Transverse colon (tissue), 4 donors: ENCODE measurements at regions not wholly inside any gene's neighbourhood (a gene's known extent, or its start where the extent isn't known, plus 50 kb on each side); places are given as distances from the start of the nearest gene placed in this dataset.

Experiments used
- DNase-seq: peaks from one replicate; pipeline ENCODE4 v3.0.0-alpha.2; 2019
- H3K27ac ChIP-seq, 4 donors: fragments of 200-600 bp; sonication (generic); 2 replicates each; pipeline ENCODE4 v1.5.1; 2016 to 2018; ENCODE audit warnings: inconsistent platforms in 4 of 4
- H3K27me3 ChIP-seq: fragments of 200-600 bp; sonication (generic); 2 replicates; pipeline ENCODE4 v1.5.1; 2017; ENCODE audit warnings: inconsistent platforms
- H3K36me3 ChIP-seq, 4 donors: fragments of 200-600 bp; sonication (generic); 2 replicates each; pipeline ENCODE4 v1.5.1; 2017 to 2019; ENCODE audit warnings: inconsistent platforms in 4 of 4
- H3K4me1 ChIP-seq, 4 donors: fragments of 200-600 bp; sonication (generic); 2 replicates each; pipeline ENCODE4 v1.5.1; 2017 to 2020; ENCODE audit warnings: inconsistent platforms in 4 of 4
- H3K4me3 ChIP-seq, 4 donors: fragments of 200-600 bp; sonication (generic); 1 replicate in 1 of 4; 2 replicates in 3 of 4; pipeline versions ENCODE4 v1.5.1 to v1.6.1; 2017 to 2019; ENCODE audit warnings: inconsistent platforms in 4 of 4
- H3K9me3 ChIP-seq, 2 donors: fragments of 200-600 bp; sonication (generic); 2 replicates each; pipeline ENCODE4 v1.5.1; 2017 to 2019; ENCODE audit warnings: inconsistent platforms in 2 of 2
- EP300 ChIP-seq: sonication (generic); formaldehyde crosslinking; IDR thresholded peaks from one replicate; pipeline ENCODE4 v1.6.1; 2017; ENCODE audit warnings: antibody characterized with exemption, low read depth
- POLR2A ChIP-seq: fragments of 450-650 bp; IDR thresholded peaks from one replicate; pipeline ENCODE4 v1.6.1; 2016; ENCODE audit warnings: antibody characterized with exemption, mild to moderate bottlenecking, moderate library complexity
- POLR2AphosphoS5 ChIP-seq, 3 donors: sonication (generic); formaldehyde crosslinking; IDR thresholded peaks; one replicate each; pipeline ENCODE4 v1.6.1; 2016; ENCODE audit warnings: antibody characterized with exemption in 3 of 3
- WGBS, 2 donors: methylation state at CpG; one replicate each; pipeline ENCODE4 v1.1.5; 2018; ENCODE audit warnings: low coverage in 1 of 2; 5-methylcytosine and 5-hydroxymethylcytosine counted together
- in situ Hi-C, 4 donors: fragments of 200-750 bp; cut with MboI; loops; one replicate each; pipeline versions ENCODE4 v1.15.0 to v1.15.1; 2017; ENCODE audit warnings: low sequenced_read_pairs in 3 of 4, low pct_ligation_motif_present in 1 of 4, low pct_unique_long_range_greater_than_20kb in 1 of 4
- intact Hi-C: fragments of 100-400 bp; cut with DNase I; formaldehyde crosslinking; loops from one replicate; pipeline ENCODE4 v1.15.1; 2023; ENCODE audit warnings: low total_unique reads
- TF ChIP-seq, protein P1 (sequence below), 5 experiments: fragments of 200-600 bp in 3 of 5; fragments of 450-650 bp in 2 of 5; sonication (generic) in 3 of 5; IDR thresholded peaks; 1 replicate in 2 of 5; 2 replicates in 3 of 5; pipeline ENCODE4 v1.5.1; 2016 to 2017; ENCODE audit warnings: antibody characterized with exemption in 5 of 5, inconsistent platforms in 3 of 5, mild to moderate bottlenecking in 2 of 5, moderate library complexity in 1 of 5

DNA sequence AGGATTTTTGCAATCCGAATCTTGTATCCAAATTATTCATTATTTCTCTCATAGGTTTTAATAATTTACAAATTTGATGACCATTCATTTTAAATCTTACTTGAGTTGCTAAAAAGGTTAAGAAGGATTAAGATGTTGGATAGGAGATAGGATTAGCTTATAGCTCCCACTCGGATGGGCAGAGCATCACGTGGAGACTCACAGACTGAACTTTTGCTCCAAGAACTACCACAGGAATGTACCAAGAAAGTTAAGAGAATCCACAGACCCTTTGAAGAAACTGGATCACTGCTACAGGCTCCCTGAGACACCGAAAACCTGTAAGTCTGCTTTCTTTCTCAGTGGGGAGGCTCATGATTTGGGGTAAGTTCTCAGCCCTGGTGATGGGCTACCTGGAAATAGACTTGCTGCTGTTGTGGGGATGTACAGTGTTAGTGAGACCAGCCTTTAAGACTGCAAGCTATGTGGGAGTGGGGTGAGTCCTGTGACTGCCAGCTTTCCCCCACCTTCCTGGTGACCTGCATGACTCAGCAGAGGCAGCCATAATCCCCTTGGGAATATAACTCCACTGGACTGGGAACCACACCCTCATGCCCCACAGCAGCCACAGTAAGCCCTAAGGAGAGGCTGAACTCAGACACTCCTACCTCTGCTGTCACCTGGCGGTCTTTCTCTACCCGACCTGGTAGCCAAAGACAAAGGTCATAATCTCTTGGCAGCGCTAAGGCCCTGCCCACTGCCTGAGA lies 1458.0 kb downstream of the OLFM4 start:
- TF ChIP-seq POLR2A (no peak), EP300 (no peak), POLR2AphosphoS5 (IDR thresholded peaks at IDR 0.05) (no peak)
- no peaks in the 10 kb centered on the region for H3K9me3 ChIP-seq
- H3K27me3 ChIP-seq: no peaks in the 10 kb centered on the region
- no peaks in the 10 kb centered on the region for H3K36me3 ChIP-seq
- H3K27ac ChIP-seq: no peak overlapping the region
- no peaks in the 10 kb centered on the region for H3K4me1 ChIP-seq
- DNase-seq: no peak
- in situ Hi-C loops: no loop called here
- intact Hi-C loops: no loop called here
- no peak overlapping the region for H3K4me3 ChIP-seq
- WGBS, 2 donors: 65 to 79% methylated on average over 3 to 7 of the region's 7 CpGs

DNA sequence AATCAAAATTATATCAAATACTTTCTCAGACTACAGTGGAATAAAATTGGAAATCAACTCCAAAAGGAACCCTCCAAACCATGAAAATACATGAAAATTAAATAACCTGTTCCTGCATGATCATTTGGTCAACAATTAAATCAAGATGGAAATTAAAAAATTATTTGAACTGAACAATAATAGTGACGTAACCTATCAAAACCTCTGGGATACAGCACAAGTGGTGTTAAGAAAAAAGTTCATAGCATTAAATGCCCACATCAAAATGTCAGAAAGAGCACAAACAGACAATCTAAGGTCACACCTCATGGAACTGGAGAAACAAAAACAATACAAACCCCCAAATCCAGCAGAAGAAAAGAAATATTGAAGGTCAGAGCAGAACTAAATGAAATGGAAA lies 1460.7 kb downstream of the OLFM4 start:
- Histone ChIP-seq H3K4me1 (no peaks in the 10 kb centered on the region), H3K27me3 (no peaks in the 10 kb centered on the region), H3K4me3 (no peak overlapping the region), H3K27ac (no peak overlapping the region), H3K9me3 (no peaks in the 10 kb centered on the region), H3K36me3 (no peaks in the 10 kb centered on the region)
- DNase-seq: no peak
- 75 to 100% methylated on average over 1 of the region's 1 CpG for WGBS, 2 donors
- in situ Hi-C loops (no loop called here), intact Hi-C loops (no loop called here)
- TF ChIP-seq EP300 (no peak), POLR2A (no peak), POLR2AphosphoS5 (IDR thresholded peaks at IDR 0.05) (no peak)
- TF ChIP-seq, protein P1, sequence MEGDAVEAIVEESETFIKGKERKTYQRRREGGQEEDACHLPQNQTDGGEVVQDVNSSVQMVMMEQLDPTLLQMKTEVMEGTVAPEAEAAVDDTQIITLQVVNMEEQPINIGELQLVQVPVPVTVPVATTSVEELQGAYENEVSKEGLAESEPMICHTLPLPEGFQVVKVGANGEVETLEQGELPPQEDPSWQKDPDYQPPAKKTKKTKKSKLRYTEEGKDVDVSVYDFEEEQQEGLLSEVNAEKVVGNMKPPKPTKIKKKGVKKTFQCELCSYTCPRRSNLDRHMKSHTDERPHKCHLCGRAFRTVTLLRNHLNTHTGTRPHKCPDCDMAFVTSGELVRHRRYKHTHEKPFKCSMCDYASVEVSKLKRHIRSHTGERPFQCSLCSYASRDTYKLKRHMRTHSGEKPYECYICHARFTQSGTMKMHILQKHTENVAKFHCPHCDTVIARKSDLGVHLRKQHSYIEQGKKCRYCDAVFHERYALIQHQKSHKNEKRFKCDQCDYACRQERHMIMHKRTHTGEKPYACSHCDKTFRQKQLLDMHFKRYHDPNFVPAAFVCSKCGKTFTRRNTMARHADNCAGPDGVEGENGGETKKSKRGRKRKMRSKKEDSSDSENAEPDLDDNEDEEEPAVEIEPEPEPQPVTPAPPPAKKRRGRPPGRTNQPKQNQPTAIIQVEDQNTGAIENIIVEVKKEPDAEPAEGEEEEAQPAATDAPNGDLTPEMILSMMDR (IDR thresholded peaks at IDR 0.05): no peak

DNA sequence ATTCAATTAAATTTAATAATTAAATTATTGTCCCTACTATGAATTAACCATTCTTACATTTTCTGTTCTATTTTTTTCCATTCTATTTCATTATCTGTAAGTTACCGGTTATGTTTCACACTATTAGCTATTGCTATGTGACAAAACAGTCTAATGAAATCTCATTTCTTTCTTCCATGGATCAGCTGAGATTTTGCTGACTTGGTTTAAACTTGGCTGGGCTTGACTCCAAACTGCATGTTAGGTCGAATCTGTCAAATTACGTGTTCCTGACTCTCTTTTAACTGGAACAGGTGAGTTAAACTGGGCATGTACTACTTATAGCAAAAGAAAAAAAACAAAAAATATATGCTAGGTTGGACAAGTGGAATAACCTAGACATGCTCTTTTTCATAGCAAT lies 1464.4 kb downstream of the OLFM4 start:
- Histone ChIP-seq H3K27me3 (no peaks in the 10 kb centered on the region), H3K27ac (no peak overlapping the region), H3K4me1 (no peaks in the 10 kb centered on the region), H3K9me3 (no peaks in the 10 kb centered on the region), H3K36me3 (no peaks in the 10 kb centered on the region), H3K4me3 (no peak overlapping the region)
- intact Hi-C loops: no loop called here
- WGBS, 2 donors: 76 to 80% methylated on average over 3 of the region's 3 CpGs
- TF ChIP-seq EP300: no peak
- no peak for TF ChIP-seq POLR2A
- TF ChIP-seq, protein P1 (IDR thresholded peaks at IDR 0.05): no peak
- no peak for TF ChIP-seq POLR2AphosphoS5 (IDR thresholded peaks at IDR 0.05)
- in situ Hi-C loops: no loop called here
- no peak for DNase-seq

DNA sequence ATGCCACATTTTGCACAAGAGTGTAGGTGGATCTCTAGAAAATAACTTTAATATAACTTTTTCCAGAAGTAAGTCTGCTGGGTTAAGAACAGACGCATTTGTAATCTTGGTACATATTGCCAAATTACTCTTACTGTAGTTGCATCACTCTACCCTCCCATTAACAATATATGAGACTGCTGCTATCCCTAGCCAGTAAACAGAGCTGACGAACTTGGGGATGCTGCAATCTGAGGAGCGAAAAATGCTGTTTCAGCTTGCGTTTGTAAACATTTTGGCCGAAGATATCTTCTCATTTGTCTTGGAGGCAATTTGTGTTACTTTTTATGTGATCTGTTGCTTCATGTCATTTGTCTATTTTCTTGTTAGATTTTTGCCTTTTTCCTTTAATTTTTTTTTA lies 1482.8 kb downstream of the OLFM4 start:
- no peak overlapping the region for H3K4me3 ChIP-seq
- WGBS, 2 donors: 69 to 70% methylated on average over 5 of the region's 5 CpGs
- in situ Hi-C loops: no loop called here

More for the DNA sequence above, 1482.8 kb downstream of the OLFM4 start:
- no peak for DNase-seq
- no peak for TF ChIP-seq POLR2AphosphoS5 (IDR thresholded peaks at IDR 0.05)
- TF ChIP-seq EP300: no peak
- TF ChIP-seq, protein P1 (IDR thresholded peaks at IDR 0.05): no peak
- no peak for TF ChIP-seq POLR2A
- H3K27me3 ChIP-seq: no peaks in the 10 kb centered on the region
- H3K9me3 ChIP-seq: no peaks in the 10 kb centered on the region
- H3K27ac ChIP-seq: no peak overlapping the region
- H3K4me1 ChIP-seq: no peaks in the 10 kb centered on the region
- intact Hi-C loops: no loop called here
- H3K36me3 ChIP-seq: no peaks in the 10 kb centered on the region
